Spinal cord (tissue), 9 donors: ENCODE measurements at regions not wholly inside any gene's neighbourhood (a gene's known extent, or its start where the extent isn't known, plus 50 kb on each side); places are given as distances from the start of the nearest gene placed in this dataset.

ENCODE experiments used
- DNase-seq, 6 donors: peaks; one replicate each; pipeline versions ENCODE4 v3.0.0 to v3.0.0-alpha.2; 2013 to 2015; ENCODE audit warnings: low spot score in 6 of 6, low read depth in 4 of 6
- H3K27ac ChIP-seq: one replicate; pipeline ENCODE4 v1.5.1; 2013; ENCODE audit warnings: low read depth, low read length, control low read depth
- H3K27me3 ChIP-seq: one replicate; pipeline ENCODE4 v1.6.1; 2013; ENCODE audit warnings: low read length; ENCODE audit not compliant: control insufficient read depth, insufficient read depth
- H3K36me3 ChIP-seq: one replicate; pipeline ENCODE4 v1.6.1; 2013; ENCODE audit warnings: low read length; ENCODE audit not compliant: control insufficient read depth, insufficient read depth
- H3K4me1 ChIP-seq: one replicate; pipeline ENCODE4 v1.6.1; 2013; ENCODE audit warnings: low read length; ENCODE audit not compliant: control insufficient read depth, insufficient read depth
- H3K4me3 ChIP-seq: one replicate; pipeline ENCODE4 v1.5.1; 2013; ENCODE audit warnings: low read depth, low read length, control low read depth
- H3K9me3 ChIP-seq: one replicate; pipeline ENCODE4 v1.6.1; 2013; ENCODE audit warnings: low read length; ENCODE audit not compliant: control insufficient read depth, insufficient read depth
- WGBS: methylation state at CpG from one replicate; pipeline ENCODE4 v1.1.5; 2013; ENCODE audit warnings: missing lambda C conversion rate; ENCODE audit not compliant: insufficient coverage; 5-methylcytosine and 5-hydroxymethylcytosine counted together
- donor health status: healthy.

- Histone ChIP-seq H3K4me3 (no peak overlapping the region), H3K27me3 (no peaks in the 10 kb centered on the region), H3K27ac (no peak overlapping the region), H3K9me3 (no peaks in the 10 kb centered on the region), H3K36me3 (no peaks in the 10 kb centered on the region), H3K4me1 (no peaks in the 10 kb centered on the region)
- DNase-seq, result peak in 2 of 6 donors; percentile 68 to 73
- 0% methylated on average over 1 of the region's 1 CpG for WGBS
These were observed 577.8 kb downstream of the BRINP3 start for GRCh38 chr1:189899686-189900425.

- Histone ChIP-seq H3K4me1 (no peaks in the 10 kb centered on the region), H3K27ac (no peak overlapping the region), H3K36me3 (no peaks in the 10 kb centered on the region), H3K4me3 (no peak overlapping the region), H3K27me3 (no peaks in the 10 kb centered on the region), H3K9me3 (no peaks in the 10 kb centered on the region)
- 100% methylated on average over 1 of the region's 2 CpGs for WGBS
- DNase-seq, result no peak
These were observed 573.2 kb downstream of the BRINP3 start for GRCh38 chr1:189904509-189904908.

GRCh38 chr1:189908113-189908512 lies 569.6 kb downstream of the BRINP3 start:
- H3K36me3 ChIP-seq, result no peaks in the 10 kb centered on the region
- no peaks in the 10 kb centered on the region for H3K27me3 ChIP-seq
- H3K4me3 ChIP-seq, result no peak overlapping the region
- no peaks in the 10 kb centered on the region for H3K4me1 ChIP-seq
- DNase-seq, result no peak
- no peaks in the 10 kb centered on the region for H3K9me3 ChIP-seq
- no peak overlapping the region for H3K27ac ChIP-seq

GRCh38 chr1:189921613-189922012 lies 556.1 kb downstream of the BRINP3 start:
- H3K36me3 ChIP-seq, result no peaks in the 10 kb centered on the region
- 100% methylated on average over 2 of the region's 2 CpGs for WGBS
- DNase-seq, result no peak
- H3K27ac ChIP-seq, result no peak overlapping the region
- no peaks in the 10 kb centered on the region for H3K4me1 ChIP-seq
- no peaks in the 10 kb centered on the region for H3K27me3 ChIP-seq
- no peaks in the 10 kb centered on the region for H3K9me3 ChIP-seq
- H3K4me3 ChIP-seq, result no peak overlapping the region

- Histone ChIP-seq H3K4me1 (no peaks in the 10 kb centered on the region), H3K27me3 (no peaks in the 10 kb centered on the region), H3K4me3 (no peak overlapping the region), H3K36me3 (no peaks in the 10 kb centered on the region), H3K27ac (no peak overlapping the region), H3K9me3 (no peaks in the 10 kb centered on the region)
- WGBS, result no CpG with 5 or more reads among the region's 2 CpGs
- peak in 1 of 6 donors; percentile 84 for DNase-seq
These were observed 550.0 kb downstream of the BRINP3 start for GRCh38 chr1:189927641-189928040.

- H3K27ac ChIP-seq, result no peak overlapping the region
- H3K4me3 ChIP-seq, result no peak overlapping the region
- H3K36me3 ChIP-seq, result no peaks in the 10 kb centered on the region
- H3K27me3 ChIP-seq, result no peaks in the 10 kb centered on the region
- H3K4me1 ChIP-seq, result no peaks in the 10 kb centered on the region
- 89% methylated on average over 4 of the region's 6 CpGs for WGBS
- H3K9me3 ChIP-seq, result no peaks in the 10 kb centered on the region
- no peak for DNase-seq
These were observed 548.1 kb downstream of the BRINP3 start for GRCh38 chr1:189929501-189930099.

GRCh38 chr1:189936861-189937260 lies 540.8 kb downstream of the BRINP3 start:
- H3K4me1 ChIP-seq, result no peaks in the 10 kb centered on the region
- no peaks in the 10 kb centered on the region for H3K27me3 ChIP-seq
- H3K4me3 ChIP-seq, result no peak overlapping the region
- H3K9me3 ChIP-seq, result no peaks in the 10 kb centered on the region
- H3K36me3 ChIP-seq, result no peaks in the 10 kb centered on the region
- no peak overlapping the region for H3K27ac ChIP-seq
- WGBS, result no CpG with 5 or more reads among the region's 2 CpGs
- peak in 1 of 6 donors; percentile 74 for DNase-seq

- Histone ChIP-seq H3K36me3 (no peaks in the 10 kb centered on the region), H3K27ac (no peak overlapping the region), H3K4me1 (no peaks in the 10 kb centered on the region), H3K9me3 (no peaks in the 10 kb centered on the region), H3K27me3 (no peaks in the 10 kb centered on the region), H3K4me3 (no peak overlapping the region)
- peak in 5 of 6 donors; percentile 2 to 47 (median 5) for DNase-seq
- no CpG with 5 or more reads among the region's 1 CpG for WGBS
These were observed 537.7 kb downstream of the BRINP3 start for GRCh38 chr1:189939967-189940366.

- Histone ChIP-seq H3K27me3 (no peaks in the 10 kb centered on the region), H3K9me3 (no peaks in the 10 kb centered on the region), H3K4me3 (no peak overlapping the region), H3K4me1 (no peaks in the 10 kb centered on the region), H3K27ac (no peak overlapping the region), H3K36me3 (no peaks in the 10 kb centered on the region)
- DNase-seq, result peak in 1 of 6 donors; percentile 52
- no CpG with 5 or more reads among the region's 1 CpG for WGBS
These were observed 535.7 kb downstream of the BRINP3 start for GRCh38 chr1:189941922-189942321.

GRCh38 chr1:189958756-189959155 lies 518.9 kb downstream of the BRINP3 start:
- no peaks in the 10 kb centered on the region for H3K27me3 ChIP-seq
- H3K36me3 ChIP-seq, result no peaks in the 10 kb centered on the region
- H3K27ac ChIP-seq, result no peak overlapping the region
- no CpG with 5 or more reads among the region's 1 CpG for WGBS
- H3K4me1 ChIP-seq, result no peaks in the 10 kb centered on the region
- H3K4me3 ChIP-seq, result no peak overlapping the region
- DNase-seq, result no peak
- H3K9me3 ChIP-seq, result no peaks in the 10 kb centered on the region
